Stimulated activated naive CD4-positive, alpha-beta T cell (primary cell): ENCODE measurements at regions not wholly inside any gene's neighbourhood (a gene's known extent, or its start where the extent isn't known, plus 50 kb on each side); places are given as distances from the start of the nearest gene placed in this dataset.
"Not testable (repeated sequence)": the region's sequence is repeated elsewhere in the genome, so short reads cannot be mapped to it uniquely, and the experiment has no call there.

Experiments
- DNase-seq, 6 experiments: peaks; one replicate each; lab custom pipeline; 2025; lab: John Stamatoyannopoulos, UW

DNA sequence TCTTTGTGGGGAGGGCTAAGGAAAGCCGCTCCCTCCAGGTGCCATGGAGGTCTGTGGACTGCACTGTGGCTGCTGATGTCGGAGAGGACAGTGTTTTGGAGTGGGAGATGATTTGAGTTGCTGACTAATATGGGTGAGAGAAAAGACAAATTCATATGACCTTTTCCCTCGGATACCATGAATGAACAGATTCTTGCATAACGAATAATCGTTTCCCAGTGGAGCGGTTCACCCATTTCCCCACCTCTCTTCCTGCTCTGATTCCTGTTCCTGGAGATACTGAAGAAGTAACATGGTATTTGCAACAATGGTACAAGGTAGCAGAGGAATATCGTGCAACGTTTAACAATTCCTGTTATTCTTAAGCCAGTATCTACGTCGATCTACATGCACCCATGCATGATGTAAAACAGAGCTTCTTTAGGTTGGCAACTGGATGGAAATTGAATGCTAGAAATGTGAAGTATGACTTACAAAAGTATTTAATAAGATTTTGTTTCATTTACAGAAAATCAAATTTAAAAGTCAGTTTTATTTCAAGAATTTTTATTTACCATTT lies 227.1 kb downstream of the TOMM20 start:
- DNase-seq: no peak

DNA sequence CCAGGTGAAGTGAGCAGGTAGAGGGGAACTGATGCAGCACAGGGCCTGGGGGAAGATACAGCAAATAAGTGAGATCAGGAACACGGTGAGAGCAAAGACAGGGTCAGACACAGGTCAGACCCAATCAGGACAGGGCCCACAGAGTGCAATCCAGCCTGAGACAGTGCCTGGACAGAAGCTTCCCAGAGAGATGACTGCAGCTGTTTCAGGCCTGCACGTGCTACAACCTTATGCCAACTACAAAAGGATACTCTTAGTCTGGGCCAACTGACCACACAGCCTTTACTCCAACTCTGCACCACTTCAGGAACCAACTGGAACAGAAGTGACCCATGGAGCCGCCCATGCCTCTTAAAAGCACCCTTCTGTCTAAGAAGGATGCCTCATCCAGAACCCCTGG lies 228.0 kb downstream of the TOMM20 start:
- no peak for DNase-seq

DNA sequence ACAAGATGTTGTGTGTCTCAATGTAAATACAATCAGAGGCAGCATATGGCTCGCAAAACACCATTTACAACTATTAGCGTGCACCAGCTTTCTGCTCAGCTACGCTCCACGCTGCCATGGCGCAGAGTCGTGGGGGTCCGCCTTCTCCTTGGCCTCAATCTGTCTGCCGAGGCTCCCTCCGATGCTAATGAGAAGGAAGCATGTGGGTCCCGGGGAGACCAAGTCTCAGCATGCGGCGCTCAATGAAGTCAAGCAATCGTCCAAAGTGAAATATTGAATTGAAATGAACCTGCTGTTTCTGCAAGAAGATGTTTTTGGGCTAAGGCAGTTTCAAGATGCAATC lies 228.9 kb downstream of the TOMM20 start:
- DNase-seq: no peak

DNA sequence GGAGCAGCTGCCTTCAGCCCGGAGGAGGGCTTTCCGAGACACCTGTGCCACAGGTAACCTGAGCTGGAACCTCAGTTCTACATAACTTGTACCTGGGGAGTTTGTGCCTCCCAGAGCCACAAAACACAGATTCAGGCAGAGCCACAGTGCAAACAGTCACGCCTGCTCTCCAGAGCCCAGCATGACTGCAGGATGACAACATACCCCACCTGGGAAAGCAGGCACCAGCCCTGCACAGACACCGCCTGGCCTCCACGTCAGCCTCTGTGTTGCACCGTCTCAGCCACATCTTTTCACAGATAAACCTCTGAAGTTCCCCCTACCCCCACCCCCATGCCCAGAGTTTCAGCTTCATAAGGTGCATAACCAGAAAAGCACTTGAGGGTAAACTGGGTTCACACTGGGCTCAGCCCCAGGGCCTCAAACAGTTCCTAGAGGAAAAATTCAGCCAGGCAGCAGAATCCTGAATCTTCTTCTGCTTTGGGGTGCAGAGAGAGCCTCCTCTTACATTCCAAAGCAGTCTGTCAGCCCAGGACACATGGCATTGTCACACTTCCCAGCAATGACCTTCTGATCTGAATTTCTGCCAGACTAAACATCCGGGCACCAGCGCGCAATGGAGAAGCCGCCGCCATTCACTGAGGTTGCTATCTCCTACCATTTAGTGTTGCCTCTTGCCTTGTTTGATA lies 229.5 kb downstream of the TOMM20 start:
- no peak for DNase-seq

DNA sequence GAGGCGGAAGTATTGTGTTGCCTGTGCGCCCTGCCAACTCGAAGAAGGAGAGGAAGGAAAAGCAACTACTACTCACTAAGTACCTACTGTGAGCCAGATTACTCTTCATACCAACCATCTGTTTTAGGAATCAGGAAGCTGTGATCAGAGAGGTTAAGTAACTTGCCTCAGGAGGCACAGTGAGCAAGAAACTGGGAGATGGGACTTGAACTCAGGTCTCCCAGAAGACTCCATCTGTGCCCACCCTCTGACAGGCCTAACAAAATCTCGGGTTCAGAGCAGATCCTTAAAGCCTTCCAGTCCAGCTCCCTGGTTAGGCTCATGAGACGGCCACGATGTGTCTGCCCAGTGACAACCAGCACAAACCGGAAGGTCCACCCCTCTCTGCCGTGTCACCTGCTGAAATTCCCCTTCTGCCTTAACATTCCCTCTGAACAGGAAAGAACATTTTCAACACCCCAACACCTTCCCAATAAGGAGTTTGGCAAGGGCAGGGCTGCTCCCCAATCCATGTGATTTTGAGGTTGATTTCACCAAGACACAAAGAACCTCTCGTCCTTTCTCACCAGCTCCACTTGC lies 230.1 kb downstream of the TOMM20 start:
- DNase-seq: no peak

DNA sequence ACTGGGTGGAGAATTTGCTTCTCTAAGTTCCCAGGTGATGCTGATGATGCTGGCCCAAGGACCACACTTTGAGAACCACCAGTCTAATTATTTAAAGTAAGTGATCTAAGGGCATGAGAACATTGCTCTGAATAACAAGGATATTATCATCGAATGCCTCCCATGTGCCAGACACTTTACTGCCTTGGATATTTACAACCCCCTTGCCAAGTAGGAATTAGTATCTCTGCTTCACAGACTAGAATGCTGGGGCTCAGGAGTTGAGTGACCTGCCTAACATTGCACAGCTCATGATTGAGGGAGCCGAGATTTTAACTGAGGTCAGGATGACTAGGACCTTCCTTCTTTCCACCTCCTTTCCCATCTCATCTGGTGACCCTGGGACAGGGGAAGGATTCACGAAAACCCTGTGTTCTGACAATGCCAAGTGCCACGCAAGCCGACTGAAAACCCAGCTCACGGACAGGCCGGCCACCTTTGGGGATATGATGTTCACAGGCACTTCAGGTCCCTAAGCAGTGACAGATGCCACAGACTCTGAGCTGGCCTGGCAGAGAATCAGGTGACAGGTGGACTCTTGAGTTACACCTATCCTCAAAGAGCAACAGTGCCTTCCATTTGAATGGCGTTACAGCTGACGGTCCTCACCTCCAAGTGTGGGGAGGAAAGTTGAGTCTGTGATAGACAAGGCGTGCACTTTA lies 230.7 kb downstream of the TOMM20 start:
- DNase-seq: no peak

DNA sequence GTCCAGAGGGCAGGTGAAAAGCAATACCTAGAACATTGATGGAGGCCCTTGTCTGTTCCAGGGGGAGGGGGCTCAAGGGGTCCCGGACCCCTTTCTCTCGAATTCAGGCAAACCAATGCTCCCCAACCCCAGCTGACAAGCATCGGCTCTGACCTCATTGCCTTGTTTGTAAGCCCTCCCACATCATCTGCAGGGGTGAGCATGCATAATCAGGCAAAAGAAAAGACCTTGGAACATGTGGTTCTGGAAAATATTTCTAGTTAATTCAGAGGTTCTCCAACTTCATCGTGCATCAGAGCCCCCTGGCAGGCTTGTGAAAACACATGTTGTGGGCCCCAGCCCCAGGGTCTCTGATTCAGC lies 231.3 kb downstream of the TOMM20 start:
- DNase-seq: no peak

DNA sequence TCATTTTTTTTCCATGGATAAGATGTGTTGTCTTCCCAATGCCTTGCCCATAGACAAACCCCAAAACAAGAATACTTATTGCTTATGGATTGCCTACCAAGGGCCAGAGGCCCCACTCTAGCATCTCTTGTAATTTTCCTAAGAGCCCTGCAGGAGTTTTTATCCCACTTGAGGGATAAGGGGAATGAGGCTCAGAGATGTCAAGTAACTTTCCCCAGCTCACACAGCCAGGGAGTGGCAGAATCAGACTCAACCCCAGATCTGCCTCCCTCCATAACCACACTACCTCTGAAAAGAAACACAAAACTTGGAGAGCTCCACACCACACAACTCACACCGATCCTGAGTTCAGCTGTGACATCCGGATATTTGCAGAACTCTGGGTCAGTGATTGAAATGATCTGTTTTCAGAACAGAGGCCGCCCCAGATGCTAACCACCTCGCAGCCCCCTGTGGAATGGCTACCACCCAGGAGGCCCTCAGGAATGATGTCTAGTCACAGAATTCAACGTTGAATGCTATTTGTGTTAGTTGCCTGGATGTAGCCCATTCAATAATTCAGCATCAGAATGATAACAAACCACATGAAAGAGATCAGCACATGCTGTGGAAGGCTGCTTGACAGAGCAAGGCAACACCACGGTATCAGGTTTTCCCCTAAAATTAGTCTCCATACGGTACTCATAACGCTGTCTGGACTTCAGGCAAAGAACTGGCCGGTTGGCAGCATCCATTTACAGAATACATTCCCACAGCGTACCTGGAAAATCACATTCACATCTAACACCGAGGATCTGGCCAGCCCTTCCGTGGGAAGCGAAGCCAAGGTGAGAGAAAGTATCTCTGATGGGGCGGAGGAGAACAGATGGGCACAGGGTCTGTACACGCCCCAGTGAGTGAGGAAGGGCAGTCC lies 231.9 kb downstream of the TOMM20 start:
- no peak for DNase-seq

DNA sequence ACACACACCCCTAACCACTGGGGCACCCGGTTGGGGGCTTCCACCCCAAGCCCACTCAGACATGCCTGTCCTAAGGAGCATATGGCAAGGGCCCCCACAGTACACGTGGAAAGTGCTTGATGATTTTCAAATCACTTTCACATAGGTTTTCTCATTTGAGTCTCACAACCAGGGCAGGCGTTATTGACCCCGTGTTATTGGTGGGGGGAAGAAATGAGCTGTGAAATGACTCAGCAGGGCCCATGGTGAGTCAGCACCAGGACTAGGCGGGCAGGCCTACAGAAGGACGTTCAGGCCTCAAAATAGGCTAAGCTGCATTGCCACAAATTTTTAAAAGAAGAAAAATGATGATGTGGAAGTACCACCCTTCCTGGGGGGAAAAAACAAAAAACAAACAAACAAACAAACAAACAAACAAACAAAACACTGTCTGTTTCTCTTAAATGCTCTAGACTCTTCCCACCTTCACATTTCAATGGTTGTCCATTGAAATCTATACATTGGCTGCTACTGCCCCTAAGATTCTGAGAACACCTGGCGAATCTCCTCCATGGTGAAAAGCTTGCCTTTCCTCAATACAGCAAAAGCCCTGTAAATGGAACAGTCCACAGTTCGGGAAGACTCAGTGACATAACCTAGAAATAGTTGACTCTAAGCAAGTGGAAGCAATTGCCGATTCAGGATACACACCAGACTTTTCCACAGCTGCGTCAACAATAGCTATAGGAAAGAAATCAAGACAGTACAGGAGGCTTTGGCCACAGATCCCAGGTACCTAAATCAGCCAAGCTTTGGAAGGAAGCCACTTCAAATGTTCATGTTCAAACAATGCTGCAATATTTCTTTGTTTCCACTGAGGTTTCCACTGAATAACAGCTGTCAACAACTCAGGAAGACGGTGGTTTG lies 234.7 kb downstream of the TOMM20 start:
- no peak for DNase-seq

DNA sequence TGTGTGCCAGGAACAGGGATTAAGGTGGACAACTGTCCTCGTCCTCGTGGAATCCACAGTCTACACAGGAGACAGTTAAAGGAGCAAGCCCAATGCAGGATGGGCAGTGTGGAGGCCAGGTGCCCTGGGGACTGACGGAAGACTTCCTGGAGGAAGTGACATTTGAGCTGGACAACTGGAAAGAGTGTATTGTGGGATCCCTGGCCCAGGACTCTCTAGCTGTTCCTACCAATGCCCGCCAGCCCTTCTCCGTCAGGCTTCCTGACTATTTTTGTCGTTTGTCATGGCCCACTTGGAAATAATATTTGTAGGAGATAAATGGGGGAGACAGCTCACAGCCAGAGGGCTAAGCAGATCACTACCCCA lies 235.3 kb downstream of the TOMM20 start:
- DNase-seq: no peak

DNA sequence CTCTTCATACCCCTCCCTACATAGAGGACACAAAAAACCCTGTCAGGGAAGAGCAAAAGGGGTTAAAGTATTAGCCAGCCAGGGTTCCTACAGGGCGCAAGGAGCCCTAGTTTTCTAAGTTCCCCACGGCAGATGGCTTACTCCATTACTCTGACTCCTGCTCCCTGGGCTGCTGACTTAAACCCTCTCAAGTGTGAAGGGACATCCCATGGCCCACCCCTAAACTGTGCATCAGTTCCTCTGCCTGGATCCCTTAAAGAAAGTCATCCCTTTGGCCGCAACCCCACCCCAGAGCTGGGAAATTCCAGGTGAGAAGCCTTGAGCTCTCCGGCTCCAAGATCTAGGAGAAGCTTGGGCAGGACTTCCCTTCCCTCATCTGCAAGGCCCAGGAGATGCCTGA lies 236.0 kb downstream of the TOMM20 start:
- DNase-seq: no peak

DNA sequence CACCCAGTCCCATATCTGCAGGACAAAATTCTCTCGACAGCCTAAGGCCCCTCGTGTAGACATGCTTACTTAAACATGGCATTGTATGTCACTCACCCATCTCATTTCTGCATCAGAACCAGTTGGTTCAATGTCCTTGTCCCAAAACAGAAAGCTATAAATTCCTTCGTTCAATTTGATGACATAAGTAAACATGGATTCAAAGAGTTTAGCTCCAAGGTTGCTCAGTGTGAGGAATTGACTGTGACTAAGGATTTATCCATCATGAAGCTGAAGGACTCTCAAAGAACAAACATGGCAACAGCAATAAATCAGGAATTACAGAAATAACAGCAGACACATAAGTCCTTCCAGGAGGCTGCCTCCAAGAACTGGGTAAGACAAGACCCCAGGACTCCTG lies 237.2 kb downstream of the TOMM20 start:
- DNase-seq: no peak

DNA sequence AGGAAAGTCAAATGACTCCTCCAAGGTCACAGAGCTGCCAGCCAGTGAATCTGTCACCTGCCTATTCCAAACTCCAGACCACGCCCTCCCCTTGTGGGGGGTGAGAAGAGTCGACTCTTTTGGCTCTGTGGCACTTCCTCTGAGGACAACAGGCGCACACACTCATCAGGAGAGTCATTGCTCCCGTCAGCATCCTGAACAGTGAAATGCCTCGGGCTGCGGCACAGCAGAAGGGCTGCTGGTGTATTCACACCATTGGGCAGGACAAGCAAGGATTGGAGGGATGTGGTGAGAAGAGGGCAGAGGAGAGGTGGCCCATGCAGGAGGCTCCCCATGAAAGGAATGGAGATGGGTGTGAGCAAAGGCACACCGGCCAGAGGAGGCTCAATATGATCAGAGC lies 239.0 kb downstream of the TOMM20 start:
- no peak for DNase-seq

DNA sequence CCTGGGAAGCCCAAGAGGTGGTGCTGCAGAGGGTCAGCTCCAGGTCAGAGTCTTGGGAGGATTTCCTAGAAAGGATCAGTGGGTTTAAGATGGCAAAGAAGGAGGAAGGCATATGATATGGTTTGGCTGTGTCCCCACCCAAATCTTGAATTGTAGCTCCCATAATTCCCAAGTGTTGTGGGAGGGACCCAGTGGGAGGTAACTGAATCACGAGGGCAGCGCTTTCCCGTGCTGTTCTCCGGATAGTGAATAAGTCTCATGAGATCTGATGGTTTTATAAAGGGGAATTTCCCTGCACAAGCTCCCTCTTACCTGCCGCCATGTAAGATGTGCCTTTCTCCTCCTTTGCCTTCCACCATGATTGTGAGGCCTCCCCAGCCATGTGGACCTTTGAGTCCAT lies 240.4 kb downstream of the TOMM20 start:
- DNase-seq: not testable (repeated sequence)

DNA sequence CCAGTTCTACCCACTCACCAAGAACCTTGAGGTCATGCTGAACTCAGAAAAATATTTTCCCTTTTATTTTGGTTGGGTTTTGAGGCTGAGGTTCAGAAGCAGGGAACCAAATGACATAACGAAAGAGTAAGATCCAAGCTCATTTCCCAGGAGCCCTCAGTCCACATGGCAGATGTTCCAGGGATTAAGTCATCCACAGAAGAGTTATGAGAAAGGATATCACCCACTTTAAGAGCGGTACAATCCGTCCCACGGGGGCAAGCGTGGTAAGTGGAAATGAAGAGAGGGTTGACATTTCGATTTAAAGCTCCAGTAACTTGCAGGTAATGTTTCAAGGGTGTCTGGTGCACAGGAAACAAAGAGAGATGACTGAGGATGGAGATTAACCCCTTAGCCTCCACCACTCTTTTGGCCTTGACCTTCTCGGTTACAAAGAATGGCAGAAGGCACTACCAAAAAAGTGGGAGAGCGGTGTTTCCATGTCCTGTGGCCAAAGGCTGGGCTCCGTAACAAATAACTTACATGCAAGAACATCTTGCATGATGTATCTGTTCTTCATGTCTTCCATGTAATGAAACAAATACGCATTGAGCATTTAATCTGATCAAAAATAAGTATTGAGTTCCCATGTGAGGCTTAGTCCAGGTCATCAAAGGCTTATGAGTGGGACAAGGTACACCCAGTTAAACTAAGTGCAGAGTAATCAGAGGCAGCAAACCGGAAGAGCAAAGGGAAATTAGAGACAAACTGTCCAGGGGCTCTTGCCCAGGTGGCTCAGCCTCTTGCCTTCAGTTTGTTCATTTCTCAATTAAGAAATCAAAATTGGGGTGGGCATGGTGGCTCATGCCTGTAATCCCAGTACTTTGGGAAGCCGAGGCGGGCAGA lies 241.4 kb downstream of the TOMM20 start:
- DNase-seq: no peak

DNA sequence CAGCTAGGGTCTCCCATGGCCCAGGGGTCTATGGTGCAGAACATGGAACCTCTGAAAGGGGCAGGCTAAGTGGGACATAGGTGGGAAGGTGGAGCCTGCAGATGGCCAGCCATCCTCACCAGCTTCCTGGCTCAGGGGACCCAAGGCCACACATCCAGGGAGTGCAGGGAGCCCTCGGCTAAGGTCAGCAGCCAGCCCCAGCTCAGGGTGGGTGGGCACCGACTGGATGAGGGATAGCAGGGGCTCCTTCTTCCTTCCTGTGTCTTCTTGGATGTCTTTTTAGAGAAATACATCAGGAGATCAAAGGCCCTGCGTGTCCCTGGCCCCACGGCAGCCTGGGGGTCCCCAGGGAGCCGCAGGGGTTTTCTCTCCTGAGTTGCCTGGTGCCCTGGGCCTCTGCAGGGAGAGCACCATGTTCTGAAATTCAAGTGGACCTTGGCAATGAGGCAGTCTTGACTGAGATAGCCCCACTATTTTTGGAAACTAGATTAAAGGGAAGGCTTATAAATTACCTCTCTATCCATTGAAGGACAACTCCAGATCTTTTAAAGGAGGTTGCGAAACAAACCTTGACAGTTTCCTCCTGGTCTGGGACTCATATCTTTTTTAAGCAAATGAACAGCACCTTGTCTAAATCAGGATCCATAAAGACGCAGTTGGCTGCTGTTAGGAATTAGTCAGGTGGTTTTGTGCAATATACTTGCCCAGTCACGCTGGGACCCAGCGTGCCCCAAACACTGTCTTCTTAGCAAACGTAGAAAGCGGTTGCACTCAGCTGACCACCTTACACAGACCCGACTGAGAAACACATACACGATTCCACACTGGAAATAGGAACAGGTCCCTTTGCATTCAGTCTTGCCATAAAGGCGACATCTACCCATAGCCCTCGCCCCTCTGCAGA lies 242.3 kb downstream of the TOMM20 start:
- DNase-seq: no peak

DNA sequence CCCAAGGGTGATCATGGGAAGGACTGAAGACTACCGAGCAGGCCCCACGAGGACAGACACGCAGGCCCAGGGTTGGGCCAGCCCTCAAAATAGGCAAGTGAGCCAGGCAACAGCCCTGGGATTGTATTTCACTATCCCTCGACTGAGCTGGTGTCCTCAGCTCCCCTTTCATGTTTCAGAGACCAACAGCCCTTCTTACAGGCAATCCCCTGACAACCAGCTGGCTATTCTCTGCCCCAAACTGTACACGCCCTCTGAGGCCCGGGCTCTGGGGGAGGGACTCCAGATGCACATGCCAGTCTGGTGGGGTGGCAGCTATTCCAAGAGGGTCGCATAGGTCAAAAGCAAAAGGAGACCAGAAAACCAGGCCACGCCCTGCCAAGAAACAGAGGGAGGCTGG lies 243.0 kb downstream of the TOMM20 start:
- no peak for DNase-seq

DNA sequence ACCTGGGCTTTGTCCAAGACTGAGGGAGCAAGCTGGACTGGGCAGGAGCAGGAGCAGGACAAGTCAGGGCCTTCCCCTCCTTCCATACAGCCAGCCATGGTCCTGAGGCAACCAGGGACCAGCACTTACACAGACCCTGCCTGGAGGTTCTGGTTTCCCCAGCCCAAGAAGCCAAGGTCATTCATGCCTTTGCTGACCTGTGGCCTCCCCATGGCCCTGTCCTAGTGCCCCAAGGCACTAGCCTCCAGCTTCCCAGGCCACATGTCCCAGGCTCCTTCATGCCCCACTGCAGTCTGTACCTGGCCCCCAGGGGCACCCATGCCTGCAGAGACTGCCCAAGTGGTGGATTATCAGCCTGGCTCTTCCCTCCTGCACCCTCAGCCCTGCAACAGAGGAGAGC lies 243.9 kb downstream of the TOMM20 start:
- DNase-seq: no peak

DNA sequence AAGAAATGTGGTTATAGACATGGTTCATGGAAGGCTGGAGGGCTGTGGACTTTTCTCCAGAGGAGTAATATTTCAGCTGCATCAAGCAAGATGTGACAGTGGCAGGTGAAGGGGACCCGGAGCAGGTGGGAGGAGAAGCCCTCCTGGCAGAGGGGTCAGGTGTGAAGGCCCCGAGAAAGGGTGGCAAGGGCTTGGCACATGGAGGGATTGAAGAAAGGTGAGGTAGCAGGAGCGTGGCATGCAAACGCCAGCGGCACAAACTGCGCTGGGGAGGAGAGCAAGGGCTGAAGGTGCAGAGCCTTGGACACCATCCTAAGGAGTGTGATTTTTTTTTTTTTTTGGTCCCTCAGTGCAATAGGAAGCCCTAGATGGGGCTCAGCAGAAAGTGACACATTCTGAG lies 244.6 kb downstream of the TOMM20 start:
- no peak for DNase-seq
